Globus pallidus (tissue), 1 donor: ENCODE measurements at regions not wholly inside any gene's neighbourhood (a gene's known extent, or its start where the extent isn't known, plus 50 kb on each side); places are given as distances from the start of the nearest gene placed in this dataset.

Experiments used
- DNase-seq: peaks from one replicate; pipeline ENCODE4 v3.0.0-alpha.2; 2015; ENCODE audit warnings: low spot score

DNA sequence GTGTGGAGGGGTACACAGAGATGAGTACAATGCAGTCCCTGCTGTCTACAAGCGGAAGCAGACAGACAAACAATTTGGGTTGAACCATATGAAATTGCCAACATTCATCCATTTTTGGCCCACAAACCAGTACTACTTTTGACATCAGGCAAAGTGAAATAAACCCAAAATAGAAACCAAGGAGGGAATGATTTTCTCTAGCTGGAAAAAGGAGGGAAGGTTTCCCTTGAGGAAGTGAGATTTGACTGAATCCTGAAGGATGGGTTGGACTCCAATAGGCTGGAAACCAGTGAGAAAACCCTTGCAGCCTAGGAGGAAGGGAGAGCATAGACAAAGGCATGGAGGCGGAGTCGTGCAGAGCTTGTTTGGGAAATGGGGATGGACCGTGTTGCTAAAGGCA is 63.5 kb upstream of the PJA1 start:
- no peak for DNase-seq

DNA sequence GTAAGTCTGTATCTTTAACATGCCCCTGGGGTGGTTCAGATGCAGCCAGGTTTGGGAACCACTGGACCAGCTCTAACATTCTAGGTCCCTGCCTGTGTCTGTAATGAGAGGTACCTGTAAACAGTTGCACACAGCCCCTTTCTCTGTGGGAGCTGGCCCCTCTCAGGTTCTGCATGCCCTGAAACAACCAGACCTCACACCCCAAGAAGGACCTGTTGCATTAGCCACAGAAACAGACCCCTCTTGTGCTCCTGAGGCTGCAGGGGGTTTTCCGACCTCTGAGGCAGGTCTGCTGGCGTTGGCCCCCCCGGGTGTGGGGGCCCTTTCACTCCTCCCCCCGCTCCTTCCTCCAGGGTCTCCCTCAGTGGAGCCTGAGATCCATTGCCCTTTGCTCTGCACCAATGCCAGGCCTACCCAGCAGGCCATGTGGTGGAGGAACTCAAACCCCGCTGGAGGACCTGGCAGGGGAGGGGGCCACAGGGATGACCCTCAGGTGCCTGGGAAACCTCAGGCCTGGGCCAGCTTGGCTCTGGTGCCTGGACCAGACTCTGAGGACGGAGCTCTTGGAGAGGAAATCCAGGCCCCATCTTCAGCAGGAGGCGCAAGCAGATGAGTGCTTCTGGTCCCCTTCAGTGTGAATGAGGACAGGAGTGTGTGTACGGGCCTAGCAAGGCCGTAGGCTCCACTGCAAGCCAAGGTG is 61.4 kb upstream of the PJA1 start:
- no peak for DNase-seq

DNA sequence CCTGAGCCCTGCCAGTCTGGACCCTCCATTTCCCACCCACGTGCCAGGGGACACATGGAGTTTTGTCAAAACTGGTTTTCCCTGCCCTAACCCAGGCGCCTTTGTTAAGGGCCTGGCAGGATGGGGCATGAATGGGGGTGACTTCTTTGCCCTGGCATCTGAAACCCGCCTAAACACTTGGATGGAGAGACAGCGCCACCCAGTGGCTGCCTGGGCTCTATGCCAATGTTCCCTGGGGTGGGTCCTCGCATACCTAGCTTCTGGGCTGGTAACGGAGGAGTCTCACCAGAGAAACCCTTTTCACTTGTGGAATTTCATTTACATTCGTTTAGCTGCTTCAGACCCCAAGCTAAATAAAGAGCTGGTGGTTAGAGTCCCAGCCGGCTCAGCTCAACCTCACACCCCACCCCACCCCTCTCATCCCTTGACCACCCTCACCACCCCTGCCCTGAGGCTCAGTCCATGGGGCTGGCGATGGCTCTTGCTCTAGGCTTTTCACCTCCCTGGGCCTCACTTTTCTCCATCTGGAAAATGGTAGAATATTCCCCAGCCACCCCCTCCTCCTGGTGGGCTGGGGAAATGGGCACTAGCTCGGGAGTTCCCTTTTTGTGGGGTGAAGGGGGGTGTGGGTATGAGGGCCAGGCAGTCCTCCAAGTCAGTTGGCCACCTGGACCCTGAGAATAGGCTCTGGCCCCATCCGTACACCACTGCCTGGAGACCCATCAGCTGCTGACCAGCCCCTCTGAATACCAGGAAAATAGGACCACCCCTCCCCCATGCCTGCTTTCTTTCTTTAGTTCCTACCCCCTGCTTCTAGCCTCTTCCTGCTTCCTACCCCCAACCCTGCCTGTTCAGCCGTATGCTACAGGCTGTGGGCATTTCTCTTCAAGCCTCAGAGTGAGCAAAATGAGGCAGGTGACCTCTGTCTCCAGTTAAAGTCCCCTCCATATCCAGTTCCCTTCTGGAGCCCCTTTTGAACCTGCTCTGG is 57.1 kb upstream of the PJA1 start:
- peak; percentile 71 for DNase-seq

DNA sequence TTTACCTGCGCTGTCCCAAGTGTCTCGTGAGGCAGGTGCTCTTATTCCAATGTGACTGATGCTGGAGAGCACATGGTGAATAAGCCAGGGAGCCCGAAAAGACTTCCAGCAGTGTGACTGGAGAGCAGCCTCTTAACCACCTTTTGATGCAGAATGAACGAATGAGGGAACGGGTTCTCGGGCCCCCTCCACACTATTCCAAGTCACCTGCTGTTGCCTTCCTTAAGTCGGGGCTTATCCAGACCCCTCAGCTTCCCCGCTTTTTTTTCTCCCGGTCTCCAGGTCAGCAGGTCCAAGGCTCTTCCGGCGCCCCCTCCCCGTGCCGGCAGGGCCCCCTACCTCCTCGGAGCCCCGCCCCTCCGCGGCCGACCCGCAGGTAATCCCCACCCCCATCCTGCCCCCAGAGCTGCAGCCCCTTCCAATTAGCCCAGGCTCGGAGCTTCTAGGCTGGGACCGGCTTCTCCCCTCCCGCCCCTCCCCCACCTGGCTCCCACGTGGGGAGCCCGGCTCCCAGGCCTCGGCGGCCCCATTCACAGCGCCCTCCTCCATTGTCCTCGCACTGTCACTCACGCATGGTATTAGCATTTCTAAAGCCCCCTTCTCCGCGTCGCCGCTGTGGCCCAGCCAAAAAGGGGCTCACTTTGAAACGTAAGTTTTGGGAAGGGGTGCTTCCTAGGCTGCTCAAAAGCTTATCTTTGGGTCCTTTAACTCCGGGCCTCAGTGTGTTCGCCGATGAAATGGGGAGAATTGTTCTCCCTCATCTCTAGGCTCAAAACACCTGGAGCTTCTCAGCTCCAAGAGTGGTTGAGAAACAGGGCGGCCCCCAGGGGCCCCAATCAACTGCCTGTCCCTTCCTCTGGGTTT is 56.2 kb upstream of the PJA1 start:
- no peak for DNase-seq

DNA sequence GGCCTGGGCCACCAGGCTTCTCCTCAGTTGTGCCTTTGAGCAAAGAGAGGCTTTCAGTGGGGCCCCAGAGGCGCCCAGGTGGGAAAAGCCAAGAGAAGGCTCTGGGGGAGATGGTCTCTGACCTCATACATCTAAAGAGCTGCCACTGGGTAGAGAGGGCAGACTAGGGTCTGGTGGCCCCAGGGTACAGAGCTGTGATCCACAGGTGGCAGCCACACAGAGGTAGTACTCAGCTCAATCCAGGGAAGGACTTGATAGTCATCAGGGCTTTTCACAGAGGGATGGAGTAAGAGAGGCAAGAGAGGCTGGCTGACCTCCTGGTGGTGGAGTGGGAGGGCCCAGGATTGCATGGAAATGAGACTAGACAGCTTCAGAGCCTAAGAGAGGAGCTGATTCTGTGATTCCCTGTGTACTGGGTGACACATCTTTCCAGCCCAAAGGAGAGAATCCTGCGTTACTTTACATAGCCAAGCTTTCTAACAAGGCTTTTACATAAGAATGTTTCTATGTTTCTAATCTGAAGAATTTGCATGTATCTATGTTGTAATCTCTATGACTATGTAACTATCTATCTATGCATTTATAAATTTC is 53.2 kb upstream of the PJA1 start:
- no peak for DNase-seq

DNA sequence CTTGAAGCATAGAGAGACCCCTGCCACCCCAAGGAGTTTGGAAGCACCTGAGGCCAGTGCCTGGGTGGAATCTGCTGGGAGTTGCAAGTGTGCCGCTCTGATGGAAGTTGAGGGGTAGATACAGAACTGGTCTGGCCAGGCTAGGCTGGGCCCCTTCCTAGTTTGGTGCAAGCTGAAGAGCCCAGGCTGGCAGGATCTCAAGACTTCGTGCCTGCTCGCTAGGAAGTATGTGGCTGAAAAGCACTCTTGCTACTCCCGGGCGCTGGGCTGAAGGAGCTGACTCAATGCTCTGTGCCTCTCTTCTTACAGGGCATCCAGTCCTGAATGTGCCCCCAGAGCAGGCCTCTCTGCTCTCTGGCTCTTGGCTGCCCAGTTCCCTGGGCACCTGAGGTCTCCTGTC is 51.7 kb upstream of the PJA1 start:
- DNase-seq: no peak

DNA sequence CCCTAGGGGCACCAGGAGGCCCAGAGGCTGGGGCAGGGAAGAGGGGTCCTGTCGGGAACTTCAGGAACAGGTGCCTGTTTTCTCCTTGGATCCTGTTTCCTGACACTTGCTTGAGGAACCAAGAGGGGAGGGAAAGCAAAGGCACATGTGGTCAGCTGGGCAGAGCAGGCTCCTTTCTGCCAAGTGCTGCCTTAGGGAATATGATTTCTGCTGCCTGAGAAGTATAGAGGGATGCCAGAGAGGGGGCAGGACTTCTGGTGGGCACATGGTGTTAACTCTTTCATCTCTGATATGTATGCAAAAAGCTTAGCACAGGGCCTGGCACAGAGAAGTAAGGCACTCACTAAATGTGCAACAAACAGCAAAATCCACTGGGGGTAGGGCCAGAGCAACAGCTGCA is 51.2 kb upstream of the PJA1 start:
- DNase-seq: no peak

DNA sequence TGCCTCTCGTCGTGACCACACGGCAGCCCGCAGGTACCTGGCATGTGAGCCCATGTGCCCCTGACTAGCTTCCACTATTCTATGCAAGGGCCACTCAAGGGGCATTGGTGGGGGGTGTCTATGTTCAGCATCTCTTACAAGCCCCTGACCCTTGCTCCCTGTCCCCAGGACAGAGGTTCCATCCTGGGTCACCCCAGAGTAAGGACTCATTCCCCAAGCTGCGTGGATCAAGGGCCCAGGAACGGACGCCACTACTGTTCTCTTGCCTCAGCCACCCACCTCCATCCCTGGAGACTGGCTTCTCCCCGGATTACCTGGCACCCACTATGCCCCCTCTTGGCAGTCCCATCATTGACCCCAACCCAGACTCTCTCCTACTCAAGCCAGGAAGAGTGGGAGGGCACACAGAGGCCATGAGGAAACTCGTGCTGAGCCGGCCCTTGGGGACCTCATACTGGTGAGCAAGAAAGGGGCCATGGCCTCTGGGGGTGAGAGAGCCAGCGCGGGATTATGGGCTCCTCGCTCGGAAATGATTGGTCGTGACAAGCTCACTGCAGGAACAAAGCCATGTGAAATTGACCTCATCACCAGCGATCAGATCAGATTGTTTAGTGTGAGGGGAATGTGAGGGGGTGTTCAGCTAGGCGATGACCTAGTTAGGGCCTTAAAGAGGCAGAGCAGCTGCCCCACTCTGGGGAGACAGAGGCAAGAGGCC is 50.1 kb upstream of the PJA1 start:
- DNase-seq: no peak
